Uterus (tissue), 3 donors: ENCODE measurements at regions not wholly inside any gene's neighbourhood (a gene's known extent, or its start where the extent isn't known, plus 50 kb on each side); places are given as distances from the start of the nearest gene placed in this dataset.

Experiments
- DNase-seq, 2 donors: peaks; one replicate each; pipeline ENCODE4 v3.0.0-alpha.2; 2019 to 2020
- H3K27ac ChIP-seq, 2 donors: fragments of 200-600 bp; sonication (generic); 1 replicate in 1 of 2; 2 replicates in 1 of 2; pipeline ENCODE4 v1.5.1; 2016 to 2018
- H3K27me3 ChIP-seq, 2 donors: fragments of 200-600 bp; sonication (generic); one replicate each; pipeline ENCODE4 v1.5.1; 2018 to 2019; ENCODE audit warnings: control low read depth in 1 of 2
- H3K36me3 ChIP-seq, 2 donors: fragments of 200-600 bp; sonication (generic); one replicate each; pipeline ENCODE4 v1.5.1; 2019; ENCODE audit warnings: control low read depth in 1 of 2
- H3K4me1 ChIP-seq, 2 donors: fragments of 200-600 bp; sonication (generic); one replicate each; pipeline ENCODE4 v1.5.1; 2018 to 2019; ENCODE audit warnings: control low read depth in 1 of 2
- H3K4me3 ChIP-seq, 2 donors: fragments of 200-600 bp; sonication (generic); 1 replicate in 1 of 2; 2 replicates in 1 of 2; pipeline ENCODE4 v1.5.1; 2018 to 2019; ENCODE audit warnings: mild to moderate bottlenecking in 1 of 2
- H3K9me3 ChIP-seq, 2 donors: fragments of 200-600 bp; sonication (generic); one replicate each; pipeline ENCODE4 v1.5.1; 2019; ENCODE audit warnings: control low read depth in 1 of 2
- CTCF ChIP-seq, 4 experiments: fragments of 200-600 bp in 2 of 4; fragments of 450-650 bp in 2 of 4; sonication (generic) in 2 of 4; IDR thresholded peaks; one replicate each; pipeline ENCODE4 v1.5.1; 2016 to 2019; ENCODE audit warnings: antibody characterized with exemption in 4 of 4, mild to moderate bottlenecking in 2 of 4, moderate library complexity in 1 of 4
- POLR2A ChIP-seq, 2 donors: fragments of 450-650 bp; IDR thresholded peaks; one replicate each; pipeline ENCODE4 v1.6.1; 2016; ENCODE audit warnings: antibody characterized with exemption in 2 of 2, mild to moderate bottlenecking in 1 of 2, moderate library complexity in 1 of 2
- intact Hi-C: fragments of 100-400 bp; cut with DNase I; formaldehyde crosslinking; loops from one replicate; pipeline ENCODE4 v1.15.1; 2023; ENCODE audit warnings: low total_unique reads
- donor health status: DM: yes; HTN: yes; CAD: no.

DNA sequence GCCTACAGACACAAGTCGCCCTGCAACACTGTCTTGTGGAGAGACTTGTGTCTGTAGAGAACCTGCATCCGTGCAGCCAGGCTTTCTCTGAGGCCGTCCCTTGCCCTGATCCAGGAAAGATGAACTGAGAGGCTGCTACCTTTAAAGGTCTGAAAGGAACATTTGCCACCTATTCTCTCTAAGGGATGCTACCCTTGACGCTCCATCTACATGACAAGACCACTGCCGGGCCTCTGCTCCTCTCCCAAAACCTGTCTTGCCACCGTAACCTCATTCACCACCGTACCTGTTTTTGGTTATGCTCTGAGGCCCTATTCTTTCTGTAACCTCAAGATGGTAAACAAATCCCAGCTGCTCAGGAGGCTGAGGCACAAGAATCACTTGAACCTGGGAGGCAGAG is 73.9 kb downstream of the FOXF2 start:
- no peaks in the 10 kb centered on the region for H3K27me3 ChIP-seq
- intact Hi-C loops, result no loop called here
- no peaks in the 10 kb centered on the region for H3K36me3 ChIP-seq
- H3K4me3 ChIP-seq, result no peak overlapping the region
- no peak overlapping the region for H3K27ac ChIP-seq
- no peak for DNase-seq
- H3K9me3 ChIP-seq, result no peaks in the 10 kb centered on the region
- no peaks in the 10 kb centered on the region for H3K4me1 ChIP-seq
- TF ChIP-seq CTCF (IDR thresholded peaks at IDR 0.05) (no peak), POLR2A (IDR thresholded peaks at IDR 0.05) (no peak)

DNA sequence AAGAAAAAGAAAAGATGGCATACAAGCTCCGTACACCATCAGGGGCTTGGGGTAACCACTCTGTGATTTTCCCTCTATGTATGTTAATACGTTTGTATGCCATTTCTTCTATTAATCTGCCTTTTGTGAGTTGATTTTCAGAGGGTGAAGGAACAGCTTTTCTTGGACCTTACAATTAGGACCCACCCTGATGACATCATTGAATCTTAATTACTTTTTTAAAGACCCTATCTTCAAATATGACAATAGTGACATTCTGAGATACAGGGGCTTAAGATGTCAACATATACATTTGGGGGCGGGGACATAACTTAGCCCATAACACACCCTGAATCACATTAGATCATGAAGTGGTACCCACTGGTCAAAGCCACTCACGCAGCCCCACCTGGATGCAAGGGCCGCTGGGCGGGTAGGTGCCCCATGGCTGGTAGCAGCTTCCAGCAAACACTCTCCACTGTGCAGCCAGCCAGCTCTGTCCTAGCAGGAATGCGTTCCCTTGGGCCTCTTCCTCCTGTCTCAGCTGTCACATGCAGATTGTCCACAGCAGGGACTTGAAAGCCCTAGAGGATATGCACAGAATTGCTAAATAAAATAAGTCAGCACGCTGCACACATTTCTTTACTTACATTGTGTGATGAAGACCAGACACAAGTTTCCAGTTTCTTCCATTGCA is 74.5 kb downstream of the FOXF2 start:
- H3K4me3 ChIP-seq, result no peak overlapping the region

GRCh38 chr6:1464781-1465370 is 75.5 kb downstream of the FOXF2 start:
- Histone ChIP-seq H3K4me1 (no peaks in the 10 kb centered on the region), H3K36me3 (no peaks in the 10 kb centered on the region), H3K27me3 (no peaks in the 10 kb centered on the region), H3K4me3 (no peak overlapping the region), H3K27ac (no peak overlapping the region), H3K9me3 (no peaks in the 10 kb centered on the region)
- no peak for DNase-seq
- intact Hi-C loops, result no loop called here
- TF ChIP-seq POLR2A (IDR thresholded peaks at IDR 0.05) (no peak), CTCF (IDR thresholded peaks at IDR 0.05) (no peak)

More for the DNA sequence above, 74.5 kb downstream of the FOXF2 start:
- TF ChIP-seq CTCF (IDR thresholded peaks at IDR 0.05) (no peak), POLR2A (IDR thresholded peaks at IDR 0.05) (no peak)
- intact Hi-C loops, result no loop called here
- DNase-seq, result no peak
- Histone ChIP-seq H3K36me3 (no peaks in the 10 kb centered on the region), H3K27me3 (no peaks in the 10 kb centered on the region), H3K9me3 (no peaks in the 10 kb centered on the region), H3K4me1 (no peaks in the 10 kb centered on the region), H3K27ac (no peak overlapping the region)

GRCh38 chr6:1468126-1468525 is 78.8 kb downstream of the FOXF2 start:
- Histone ChIP-seq H3K36me3 (no peaks in the 10 kb centered on the region), H3K9me3 (no peaks in the 10 kb centered on the region), H3K27me3 (no peaks in the 10 kb centered on the region), H3K27ac (no peak overlapping the region), H3K4me1 (no peaks in the 10 kb centered on the region), H3K4me3 (no peak overlapping the region)
- DNase-seq, result no peak
- intact Hi-C loops, result no loop called here
- TF ChIP-seq POLR2A (IDR thresholded peaks at IDR 0.05) (no peak), CTCF (IDR thresholded peaks at IDR 0.05) (no peak)

DNA sequence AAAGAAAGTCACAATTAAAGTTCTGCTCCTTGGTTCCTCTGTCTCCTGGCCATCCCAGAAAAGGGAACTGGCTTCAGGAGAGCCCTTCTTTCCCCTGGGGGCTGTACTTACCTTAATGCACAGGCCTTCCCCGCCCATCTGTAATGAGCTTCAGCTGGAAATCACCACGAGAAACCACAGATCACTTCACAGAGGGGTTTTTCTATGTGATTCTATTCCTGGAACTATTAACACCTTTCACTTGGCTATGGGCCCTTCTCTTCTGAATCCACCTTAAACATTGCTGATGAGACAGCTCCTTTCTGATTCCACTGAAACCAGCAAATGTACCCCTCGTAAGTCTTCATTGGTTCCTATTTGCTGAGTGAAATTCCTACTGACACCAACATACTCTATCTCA is 80.7 kb downstream of the FOXF2 start:
- no peaks in the 10 kb centered on the region for H3K4me1 ChIP-seq
- TF ChIP-seq POLR2A (IDR thresholded peaks at IDR 0.05) (no peak), CTCF (IDR thresholded peaks at IDR 0.05) (no peak)
- H3K36me3 ChIP-seq, result no peaks in the 10 kb centered on the region
- no peaks in the 10 kb centered on the region for H3K27me3 ChIP-seq
- H3K4me3 ChIP-seq, result no peak overlapping the region
- no peaks in the 10 kb centered on the region for H3K9me3 ChIP-seq
- H3K27ac ChIP-seq, result no peak overlapping the region
- no peak for DNase-seq
- intact Hi-C loops, result no loop called here
